Liver (tissue), 8 donors: ENCODE measurements at regions not wholly inside any gene's neighbourhood (a gene's known extent, or its start where the extent isn't known, plus 50 kb on each side); places are given as distances from the start of the nearest gene placed in this dataset.
A peak's percentile ranks its signal among the peaks of the same experiment; 100 is the strongest.

Source experiments
- DNase-seq: peaks from one replicate; pipeline ENCODE4 v3.0.0-alpha.2; 2017; ENCODE audit warnings: low spot score
- H3K27ac ChIP-seq, 2 donors: one replicate each; pipeline ENCODE4 v1.7.0; 2013; ENCODE audit warnings: inconsistent platforms in 2 of 2, low read length in 2 of 2, control low read depth in 1 of 2, low read depth in 1 of 2, mild to moderate bottlenecking in 1 of 2
- H3K27me3 ChIP-seq, 4 donors: one replicate each; pipeline versions ENCODE4 v1.6.1 to v1.7.0; 2013; ENCODE audit warnings: low read length in 3 of 4, inconsistent platforms in 1 of 4, mild to moderate bottlenecking in 1 of 4, moderate library complexity in 1 of 4; ENCODE audit not compliant: control insufficient read depth in 4 of 4, insufficient read depth in 4 of 4
- H3K36me3 ChIP-seq, 4 donors: one replicate each; pipeline versions ENCODE4 v1.6.1 to v1.7.0; 2013; ENCODE audit warnings: low read length in 3 of 4, mild to moderate bottlenecking in 3 of 4, low read depth in 1 of 4, moderate library complexity in 1 of 4; ENCODE audit not compliant: control insufficient read depth in 4 of 4, insufficient read depth in 3 of 4
- H3K4me1 ChIP-seq, 4 donors: one replicate each; pipeline versions ENCODE4 v1.6.1 to v1.7.0; 2013; ENCODE audit warnings: low read length in 3 of 4, mild to moderate bottlenecking in 3 of 4, moderate library complexity in 1 of 4; ENCODE audit not compliant: control insufficient read depth in 4 of 4, insufficient read depth in 4 of 4
- H3K4me3 ChIP-seq, 3 donors: one replicate each; pipeline versions ENCODE4 v1.6.1 to v1.7.0; 2013; ENCODE audit warnings: low read length in 3 of 3, control low read depth in 1 of 3, low read depth in 1 of 3, mild to moderate bottlenecking in 1 of 3
- H3K9ac ChIP-seq, 2 donors: one replicate each; pipeline ENCODE4 v1.7.0; 2013; ENCODE audit warnings: low read length in 2 of 2, mild to moderate bottlenecking in 2 of 2, moderate library complexity in 2 of 2, control low read depth in 1 of 2, low read depth in 1 of 2
- H3K9me3 ChIP-seq, 4 donors: one replicate each; pipeline versions ENCODE4 v1.6.1 to v1.7.0; 2013; ENCODE audit warnings: low read length in 3 of 4; ENCODE audit not compliant: control insufficient read depth in 4 of 4
- EGR1 ChIP-seq, 2 donors: IDR thresholded peaks; 2 replicates each; pipeline ENCODE4 v1.6.1; 2016 to 2018; ENCODE audit warnings: antibody characterized with exemption in 2 of 2, low read depth in 2 of 2
- FOXA1 ChIP-seq: IDR thresholded peaks from 2 replicates; pipeline ENCODE4 v1.6.1; 2016; ENCODE audit warnings: antibody characterized with exemption
- FOXA2 ChIP-seq: IDR thresholded peaks from 2 replicates; pipeline ENCODE4 v1.6.1; 2016; ENCODE audit warnings: antibody characterized with exemption
- GABPA ChIP-seq, 2 donors: IDR thresholded peaks in 1 of 2; conservative IDR thresholded peaks in 1 of 2; 2 replicates each; pipeline ENCODE4 v1.6.1; 2016; ENCODE audit warnings: antibody characterized with exemption in 2 of 2, mild to moderate bottlenecking in 1 of 2, moderate library complexity in 1 of 2
- HNF4A ChIP-seq, 2 donors: conservative IDR thresholded peaks; 2 replicates each; pipeline ENCODE4 v1.6.1; 2016; ENCODE audit warnings: antibody characterized with exemption in 2 of 2, mild to moderate bottlenecking in 2 of 2
- HNF4G ChIP-seq: IDR thresholded peaks from 2 replicates; pipeline ENCODE4 v1.6.1; 2016; ENCODE audit warnings: antibody characterized with exemption
- NR2F2 ChIP-seq: IDR thresholded peaks from 2 replicates; pipeline ENCODE4 v1.6.1; 2016; ENCODE audit warnings: antibody characterized with exemption
- RAD21 ChIP-seq, 2 donors: IDR thresholded peaks; 2 replicates each; pipeline ENCODE4 v1.6.1; 2016; ENCODE audit warnings: antibody characterized with exemption in 2 of 2, mild to moderate bottlenecking in 2 of 2
- RXRA ChIP-seq, 2 donors: IDR thresholded peaks; 2 replicates each; pipeline ENCODE4 v1.6.1; 2017 to 2018; ENCODE audit warnings: antibody characterized with exemption in 2 of 2, mild to moderate bottlenecking in 1 of 2
- SP1 ChIP-seq: IDR thresholded peaks from 2 replicates; pipeline ENCODE4 v1.6.1; 2018; ENCODE audit warnings: antibody characterized with exemption, mild to moderate bottlenecking
- YY1 ChIP-seq: IDR thresholded peaks from 2 replicates; pipeline ENCODE4 v1.6.1; 2016; ENCODE audit warnings: antibody characterized with exemption, mild to moderate bottlenecking
- WGBS: extraction: QIAGEN DNeasy Blood & Tissue Kit; methylation state at CpG from one replicate; pipeline ENCODE4 v1.1.7; 2013; 5-methylcytosine and 5-hydroxymethylcytosine counted together
- TF ChIP-seq, protein P1 (sequence below): IDR thresholded peaks from 2 replicates; pipeline ENCODE4 v1.6.1; 2016; ENCODE audit warnings: antibody characterized with exemption
- TF ChIP-seq, protein P2 (sequence below): IDR thresholded peaks from 2 replicates; pipeline ENCODE4 v1.6.1; 2016; ENCODE audit warnings: antibody characterized with exemption, mild to moderate bottlenecking
- TF ChIP-seq, protein P3 (sequence below): IDR thresholded peaks from 2 replicates; pipeline ENCODE4 v1.6.1; 2016; ENCODE audit warnings: antibody characterized with exemption
- TF ChIP-seq, protein P4 (sequence below): fragments of 150-350 bp; IDR thresholded peaks from 2 replicates; pipeline ENCODE4 v1.5.1; 2017; ENCODE audit warnings: improper control_type of control experiment, low read depth, low read length; ENCODE audit not compliant: missing input control
- TF ChIP-seq, protein P5 (sequence below): IDR thresholded peaks from 2 replicates; pipeline ENCODE4 v1.6.1; 2016; ENCODE audit warnings: antibody characterized with exemption
- donor health status: healthy.
- donor health status: healthy.
- donor health status: healthy.
- donor health status: healthy.
- donor health status: healthy.

DNA sequence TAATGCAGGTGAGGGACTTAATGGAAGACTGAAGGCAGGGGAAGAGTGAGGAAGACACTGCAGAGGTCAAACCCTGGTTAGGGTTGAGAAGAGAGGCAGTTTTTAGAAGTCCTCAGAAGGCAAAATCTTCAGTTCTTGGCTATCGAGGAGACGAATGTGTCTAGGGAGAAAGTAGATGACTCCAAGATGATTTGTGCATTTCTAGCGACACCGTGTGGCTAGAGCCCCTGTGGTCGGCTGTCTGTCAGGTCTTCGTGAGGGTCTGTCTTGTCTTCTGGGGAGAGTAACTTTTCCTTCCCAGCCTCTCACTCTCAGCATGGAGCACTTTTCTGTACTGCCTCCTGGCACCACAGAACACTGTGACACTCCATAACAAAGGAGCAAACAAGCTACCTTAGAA is 458.1 kb downstream of the STIM2 start:
- no peaks in the 10 kb centered on the region for H3K9me3 ChIP-seq
- H3K36me3 ChIP-seq: no peaks in the 10 kb centered on the region
- H3K27ac ChIP-seq: no peak overlapping the region
- no peaks in the 10 kb centered on the region for H3K27me3 ChIP-seq
- TF ChIP-seq SP1 (no peak), HNF4A (conservative IDR thresholded peaks at IDR 0.05) (no peak), FOXA2 (no peak), NR2F2 (no peak), FOXA1 (no peak), GABPA (IDR thresholded peaks at IDR 0.05 in 1 of 2, conservative IDR thresholded peaks at IDR 0.05 in 1 of 2) (no peak), RAD21 (IDR thresholded peaks at IDR 0.05) (peak; percentile 42 to 48), HNF4G (no peak), EGR1 (IDR thresholded peaks at IDR 0.05; ENCODE audit: low read depth in 2 of 2) (no peak), RXRA (IDR thresholded peaks at IDR 0.05) (no peak), YY1 (no peak)
- TF ChIP-seq, protein P1, sequence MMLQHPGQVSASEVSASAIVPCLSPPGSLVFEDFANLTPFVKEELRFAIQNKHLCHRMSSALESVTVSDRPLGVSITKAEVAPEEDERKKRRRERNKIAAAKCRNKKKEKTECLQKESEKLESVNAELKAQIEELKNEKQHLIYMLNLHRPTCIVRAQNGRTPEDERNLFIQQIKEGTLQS: no peak
- TF ChIP-seq, protein P2, sequence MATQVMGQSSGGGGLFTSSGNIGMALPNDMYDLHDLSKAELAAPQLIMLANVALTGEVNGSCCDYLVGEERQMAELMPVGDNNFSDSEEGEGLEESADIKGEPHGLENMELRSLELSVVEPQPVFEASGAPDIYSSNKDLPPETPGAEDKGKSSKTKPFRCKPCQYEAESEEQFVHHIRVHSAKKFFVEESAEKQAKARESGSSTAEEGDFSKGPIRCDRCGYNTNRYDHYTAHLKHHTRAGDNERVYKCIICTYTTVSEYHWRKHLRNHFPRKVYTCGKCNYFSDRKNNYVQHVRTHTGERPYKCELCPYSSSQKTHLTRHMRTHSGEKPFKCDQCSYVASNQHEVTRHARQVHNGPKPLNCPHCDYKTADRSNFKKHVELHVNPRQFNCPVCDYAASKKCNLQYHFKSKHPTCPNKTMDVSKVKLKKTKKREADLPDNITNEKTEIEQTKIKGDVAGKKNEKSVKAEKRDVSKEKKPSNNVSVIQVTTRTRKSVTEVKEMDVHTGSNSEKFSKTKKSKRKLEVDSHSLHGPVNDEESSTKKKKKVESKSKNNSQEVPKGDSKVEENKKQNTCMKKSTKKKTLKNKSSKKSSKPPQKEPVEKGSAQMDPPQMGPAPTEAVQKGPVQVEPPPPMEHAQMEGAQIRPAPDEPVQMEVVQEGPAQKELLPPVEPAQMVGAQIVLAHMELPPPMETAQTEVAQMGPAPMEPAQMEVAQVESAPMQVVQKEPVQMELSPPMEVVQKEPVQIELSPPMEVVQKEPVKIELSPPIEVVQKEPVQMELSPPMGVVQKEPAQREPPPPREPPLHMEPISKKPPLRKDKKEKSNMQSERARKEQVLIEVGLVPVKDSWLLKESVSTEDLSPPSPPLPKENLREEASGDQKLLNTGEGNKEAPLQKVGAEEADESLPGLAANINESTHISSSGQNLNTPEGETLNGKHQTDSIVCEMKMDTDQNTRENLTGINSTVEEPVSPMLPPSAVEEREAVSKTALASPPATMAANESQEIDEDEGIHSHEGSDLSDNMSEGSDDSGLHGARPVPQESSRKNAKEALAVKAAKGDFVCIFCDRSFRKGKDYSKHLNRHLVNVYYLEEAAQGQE: no peak
- TF ChIP-seq, protein P3, sequence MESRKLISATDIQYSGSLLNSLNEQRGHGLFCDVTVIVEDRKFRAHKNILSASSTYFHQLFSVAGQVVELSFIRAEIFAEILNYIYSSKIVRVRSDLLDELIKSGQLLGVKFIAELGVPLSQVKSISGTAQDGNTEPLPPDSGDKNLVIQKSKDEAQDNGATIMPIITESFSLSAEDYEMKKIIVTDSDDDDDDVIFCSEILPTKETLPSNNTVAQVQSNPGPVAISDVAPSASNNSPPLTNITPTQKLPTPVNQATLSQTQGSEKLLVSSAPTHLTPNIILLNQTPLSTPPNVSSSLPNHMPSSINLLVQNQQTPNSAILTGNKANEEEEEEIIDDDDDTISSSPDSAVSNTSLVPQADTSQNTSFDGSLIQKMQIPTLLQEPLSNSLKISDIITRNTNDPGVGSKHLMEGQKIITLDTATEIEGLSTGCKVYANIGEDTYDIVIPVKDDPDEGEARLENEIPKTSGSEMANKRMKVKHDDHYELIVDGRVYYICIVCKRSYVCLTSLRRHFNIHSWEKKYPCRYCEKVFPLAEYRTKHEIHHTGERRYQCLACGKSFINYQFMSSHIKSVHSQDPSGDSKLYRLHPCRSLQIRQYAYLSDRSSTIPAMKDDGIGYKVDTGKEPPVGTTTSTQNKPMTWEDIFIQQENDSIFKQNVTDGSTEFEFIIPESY: no peak
- TF ChIP-seq, protein P4, sequence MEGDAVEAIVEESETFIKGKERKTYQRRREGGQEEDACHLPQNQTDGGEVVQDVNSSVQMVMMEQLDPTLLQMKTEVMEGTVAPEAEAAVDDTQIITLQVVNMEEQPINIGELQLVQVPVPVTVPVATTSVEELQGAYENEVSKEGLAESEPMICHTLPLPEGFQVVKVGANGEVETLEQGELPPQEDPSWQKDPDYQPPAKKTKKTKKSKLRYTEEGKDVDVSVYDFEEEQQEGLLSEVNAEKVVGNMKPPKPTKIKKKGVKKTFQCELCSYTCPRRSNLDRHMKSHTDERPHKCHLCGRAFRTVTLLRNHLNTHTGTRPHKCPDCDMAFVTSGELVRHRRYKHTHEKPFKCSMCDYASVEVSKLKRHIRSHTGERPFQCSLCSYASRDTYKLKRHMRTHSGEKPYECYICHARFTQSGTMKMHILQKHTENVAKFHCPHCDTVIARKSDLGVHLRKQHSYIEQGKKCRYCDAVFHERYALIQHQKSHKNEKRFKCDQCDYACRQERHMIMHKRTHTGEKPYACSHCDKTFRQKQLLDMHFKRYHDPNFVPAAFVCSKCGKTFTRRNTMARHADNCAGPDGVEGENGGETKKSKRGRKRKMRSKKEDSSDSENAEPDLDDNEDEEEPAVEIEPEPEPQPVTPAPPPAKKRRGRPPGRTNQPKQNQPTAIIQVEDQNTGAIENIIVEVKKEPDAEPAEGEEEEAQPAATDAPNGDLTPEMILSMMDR: peak; percentile 20
- TF ChIP-seq, protein P5, sequence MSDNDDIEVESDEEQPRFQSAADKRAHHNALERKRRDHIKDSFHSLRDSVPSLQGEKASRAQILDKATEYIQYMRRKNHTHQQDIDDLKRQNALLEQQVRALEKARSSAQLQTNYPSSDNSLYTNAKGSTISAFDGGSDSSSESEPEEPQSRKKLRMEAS: no peak
- H3K4me3 ChIP-seq: no peak overlapping the region
- no peak overlapping the region for H3K9ac ChIP-seq
- peak; percentile 39 for DNase-seq
- WGBS: 14% methylated on average over 6 of the region's 6 CpGs
- H3K4me1 ChIP-seq: no peaks in the 10 kb centered on the region

DNA sequence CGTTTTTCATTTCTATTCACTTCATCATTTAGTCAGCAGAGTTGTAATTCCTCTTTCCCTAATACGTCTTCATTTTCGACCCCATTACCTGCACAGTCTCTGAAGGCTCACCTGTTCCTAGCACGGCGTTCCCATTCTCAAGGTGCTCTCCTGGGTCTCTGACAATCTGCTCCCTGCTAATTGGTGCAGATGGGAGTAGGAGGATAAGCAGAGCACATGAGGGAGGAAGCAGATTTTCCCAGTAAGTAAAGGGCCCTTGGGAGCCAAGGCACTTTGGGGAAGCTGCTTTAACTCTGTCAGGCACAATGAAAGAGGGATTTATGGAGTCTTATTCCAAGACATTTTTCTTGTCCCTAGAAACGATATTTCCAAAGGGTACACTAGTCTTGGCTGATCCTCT is 466.4 kb downstream of the STIM2 start:
- WGBS: 73% methylated on average over 6 of the region's 6 CpGs
- TF ChIP-seq, protein P5: no peak
- TF ChIP-seq, protein P4: no peak
- TF ChIP-seq RXRA (IDR thresholded peaks at IDR 0.05): no peak
- TF ChIP-seq, protein P3: no peak
- TF ChIP-seq SP1: no peak
- TF ChIP-seq, protein P1: no peak
- Histone ChIP-seq H3K4me3 (no peak overlapping the region), H3K9ac (no peak overlapping the region), H3K27ac (no peak overlapping the region), H3K36me3 (no peaks in the 10 kb centered on the region), H3K4me1 (no peaks in the 10 kb centered on the region), H3K9me3 (no peaks in the 10 kb centered on the region), H3K27me3 (peaks cover 0 to 7% (median 0%) of the 10 kb centered on the region in 4 donors)
- DNase-seq: no peak
